Caki2 (cell line): ENCODE measurements at regions not wholly inside any gene's neighbourhood (a gene's known extent, or its start where the extent isn't known, plus 50 kb on each side); places are given as distances from the start of the nearest gene placed in this dataset.

Experiments used
- DNase-seq: peaks from one replicate; pipeline ENCODE4 v3.0.0-alpha.2; 2015; ENCODE audit warnings: low read depth
- in situ Hi-C: cut with HindIII; loops from 2 replicates; pipeline ENCODE4 v1.10.0; 2016; ENCODE audit warnings: low sequenced_read_pairs, low pct_unique_long_range_greater_than_20kb, mixed read lengths

GRCh38 chr3:88364926-88365325, 215.2 kb downstream of the C3orf38 start:
- in situ Hi-C loops: no loop called here
- no peak for DNase-seq

- in situ Hi-C loops: no loop called here
- DNase-seq: no peak
These were observed 219.6 kb downstream of the C3orf38 start for GRCh38 chr3:88369337-88369736.

GRCh38 chr3:88369767-88370166, 220.0 kb downstream of the C3orf38 start:
- no peak for DNase-seq
- in situ Hi-C loops: no loop called here

GRCh38 chr3:88385090-88385489, 235.3 kb downstream of the C3orf38 start:
- DNase-seq: no peak
- in situ Hi-C loops: no loop called here

- in situ Hi-C loops: no loop called here
- DNase-seq: no peak
These were observed 248.8 kb downstream of the C3orf38 start for GRCh38 chr3:88398581-88398980.

GRCh38 chr3:88403319-88403718, 253.6 kb downstream of the C3orf38 start:
- in situ Hi-C loops: no loop called here
- no peak for DNase-seq

GRCh38 chr3:88408097-88408496, 258.3 kb downstream of the C3orf38 start:
- DNase-seq: no peak
- in situ Hi-C loops: no loop called here

GRCh38 chr3:88408935-88409334, 259.2 kb downstream of the C3orf38 start:
- DNase-seq: no peak
- in situ Hi-C loops: no loop called here

GRCh38 chr3:88410259-88410658, 260.5 kb downstream of the C3orf38 start:
- in situ Hi-C loops: no loop called here
- no peak for DNase-seq

GRCh38 chr3:88412346-88412745, 262.6 kb downstream of the C3orf38 start:
- no peak for DNase-seq
- in situ Hi-C loops: no loop called here

GRCh38 chr3:88416436-88416835, 266.7 kb downstream of the C3orf38 start:
- DNase-seq: no peak
- in situ Hi-C loops: no loop called here

- no peak for DNase-seq
- in situ Hi-C loops: no loop called here
These were observed 268.5 kb downstream of the C3orf38 start for GRCh38 chr3:88418219-88418618.

GRCh38 chr3:88433568-88433967, 283.8 kb downstream of the C3orf38 start:
- in situ Hi-C loops: no loop called here

GRCh38 chr3:88434001-88434400, 284.2 kb downstream of the C3orf38 start:
- DNase-seq: no peak
- in situ Hi-C loops: no loop called here

More at GRCh38 chr3:88433568-88433967, 283.8 kb downstream of the C3orf38 start:
- DNase-seq: no peak

- in situ Hi-C loops: no loop called here
- no peak for DNase-seq
These were observed 290.9 kb downstream of the C3orf38 start for GRCh38 chr3:88440701-88441100.

- in situ Hi-C loops: no loop called here
- no peak for DNase-seq
These were observed 293.3 kb downstream of the C3orf38 start for GRCh38 chr3:88443066-88443465.

- in situ Hi-C loops: no loop called here
- no peak for DNase-seq
These were observed 294.5 kb downstream of the C3orf38 start for GRCh38 chr3:88444251-88444650.

GRCh38 chr3:88452228-88452627, 302.5 kb downstream of the C3orf38 start:
- in situ Hi-C loops: no loop called here
- no peak for DNase-seq

GRCh38 chr3:88460369-88460768, 310.6 kb downstream of the C3orf38 start:
- no peak for DNase-seq

GRCh38 chr3:88462230-88462629, 312.5 kb downstream of the C3orf38 start:
- DNase-seq: no peak
- in situ Hi-C loops: no loop called here

More at GRCh38 chr3:88460369-88460768, 310.6 kb downstream of the C3orf38 start:
- in situ Hi-C loops: no loop called here

GRCh38 chr3:88467191-88467590, 317.4 kb downstream of the C3orf38 start:
- DNase-seq: no peak
- in situ Hi-C loops: no loop called here
